ENCODE measurements at regions not wholly inside any gene's neighbourhood (a gene's known extent, or its start where the extent isn't known, plus 50 kb on each side); places are given as distances from the start of the nearest gene placed in this dataset.

GRCh38 chr3:70120357-70120966 lies 120.9 kb downstream of the SAMMSON start:
- peak; percentile 18 for DNase-seq (ENCODE audit: low read depth)

GRCh38 chr3:70127192-70127591 lies 127.7 kb downstream of the SAMMSON start:
- DNase-seq (ENCODE audit: low read depth), result no peak

GRCh38 chr3:70137366-70137765 lies 137.8 kb downstream of the SAMMSON start:
- DNase-seq (ENCODE audit: low read depth), result no peak

GRCh38 chr3:70138606-70139005 lies 139.1 kb downstream of the SAMMSON start:
- DNase-seq (ENCODE audit: low read depth), result no peak

Measured in stromal cell of bone marrow (primary cell).